Gastrocnemius medialis (tissue), 4 donors: ENCODE measurements at regions not wholly inside any gene's neighbourhood (a gene's known extent, or its start where the extent isn't known, plus 50 kb on each side); places are given as distances from the start of the nearest gene placed in this dataset.

Experiments
- POLR2A ChIP-seq, 2 donors: fragments of 450-650 bp; IDR thresholded peaks; one replicate each; pipeline ENCODE4 v1.6.1; 2017; ENCODE audit warnings: antibody characterized with exemption in 2 of 2, mild to moderate bottlenecking in 2 of 2, moderate library complexity in 2 of 2
- TF ChIP-seq, protein P1 (sequence below), 5 experiments: fragments of 450-650 bp in 3 of 5; fragments of 200-600 bp in 2 of 5; sonication (generic) in 2 of 5; IDR thresholded peaks in 4 of 5; conservative IDR thresholded peaks in 1 of 5; 1 replicate in 4 of 5; 2 replicates in 1 of 5; pipeline ENCODE4 v1.5.1; 2016 to 2019; ENCODE audit warnings: antibody characterized with exemption in 5 of 5, mild to moderate bottlenecking in 3 of 5, moderate library complexity in 3 of 5

DNA sequence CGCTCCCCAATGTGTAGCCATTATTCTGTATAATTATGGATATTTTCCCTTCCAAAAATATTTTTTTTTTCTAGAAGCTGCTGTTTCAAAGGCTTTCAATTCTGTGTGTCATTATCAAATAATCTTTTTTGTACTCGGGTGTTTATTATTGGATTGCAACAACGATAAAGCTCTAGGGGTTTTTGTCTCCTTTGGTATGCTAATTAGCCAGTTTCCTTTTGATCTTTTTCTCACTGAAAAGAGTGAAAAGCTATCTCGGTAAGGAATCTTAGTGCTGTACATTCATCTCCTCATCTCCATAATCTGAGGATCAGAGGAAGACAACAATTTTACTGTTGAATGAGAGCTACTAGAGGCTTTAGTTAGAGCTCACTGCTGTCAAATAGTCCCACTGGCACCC lies 136.6 kb downstream of the OLFM4 start:
- TF ChIP-seq, protein P1, sequence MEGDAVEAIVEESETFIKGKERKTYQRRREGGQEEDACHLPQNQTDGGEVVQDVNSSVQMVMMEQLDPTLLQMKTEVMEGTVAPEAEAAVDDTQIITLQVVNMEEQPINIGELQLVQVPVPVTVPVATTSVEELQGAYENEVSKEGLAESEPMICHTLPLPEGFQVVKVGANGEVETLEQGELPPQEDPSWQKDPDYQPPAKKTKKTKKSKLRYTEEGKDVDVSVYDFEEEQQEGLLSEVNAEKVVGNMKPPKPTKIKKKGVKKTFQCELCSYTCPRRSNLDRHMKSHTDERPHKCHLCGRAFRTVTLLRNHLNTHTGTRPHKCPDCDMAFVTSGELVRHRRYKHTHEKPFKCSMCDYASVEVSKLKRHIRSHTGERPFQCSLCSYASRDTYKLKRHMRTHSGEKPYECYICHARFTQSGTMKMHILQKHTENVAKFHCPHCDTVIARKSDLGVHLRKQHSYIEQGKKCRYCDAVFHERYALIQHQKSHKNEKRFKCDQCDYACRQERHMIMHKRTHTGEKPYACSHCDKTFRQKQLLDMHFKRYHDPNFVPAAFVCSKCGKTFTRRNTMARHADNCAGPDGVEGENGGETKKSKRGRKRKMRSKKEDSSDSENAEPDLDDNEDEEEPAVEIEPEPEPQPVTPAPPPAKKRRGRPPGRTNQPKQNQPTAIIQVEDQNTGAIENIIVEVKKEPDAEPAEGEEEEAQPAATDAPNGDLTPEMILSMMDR (IDR thresholded peaks at IDR 0.05 in 4 of 5, conservative IDR thresholded peaks at IDR 0.05 in 1 of 5): no peak
- no peak for TF ChIP-seq POLR2A (IDR thresholded peaks at IDR 0.05)
